GM19455 (cell line): ENCODE measurements at regions not wholly inside any gene's neighbourhood (a gene's known extent, or its start where the extent isn't known, plus 50 kb on each side); places are given as distances from the start of the nearest gene placed in this dataset.

ENCODE experiments used
- ATAC-seq: cut with Tn5 transposase; IDR thresholded peaks from one replicate; pipeline ENCODE4 v1.9.1; 2021; ENCODE audit not compliant: unreplicated experiment

DNA sequence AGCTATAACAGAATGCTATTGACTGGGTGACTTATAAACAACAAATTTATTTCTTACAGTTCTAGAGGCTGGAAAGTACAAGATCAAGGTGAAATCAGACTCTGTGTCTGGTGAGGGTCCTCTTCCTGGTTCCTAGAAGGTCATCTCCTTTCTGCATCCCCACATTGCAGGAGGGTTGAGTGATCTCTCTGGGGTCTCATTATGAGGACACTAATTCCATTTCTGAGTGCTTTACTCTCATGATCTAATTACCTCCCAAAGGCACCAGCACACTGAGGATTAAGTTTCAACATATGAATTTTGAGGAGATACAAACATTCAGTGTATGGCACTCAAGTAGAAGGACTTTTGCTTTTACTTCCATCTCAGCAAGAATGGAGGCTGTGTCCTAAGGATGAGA, 534.1 kb upstream of the KCNMB2 start:
- ATAC-seq = peak; percentile 10

DNA sequence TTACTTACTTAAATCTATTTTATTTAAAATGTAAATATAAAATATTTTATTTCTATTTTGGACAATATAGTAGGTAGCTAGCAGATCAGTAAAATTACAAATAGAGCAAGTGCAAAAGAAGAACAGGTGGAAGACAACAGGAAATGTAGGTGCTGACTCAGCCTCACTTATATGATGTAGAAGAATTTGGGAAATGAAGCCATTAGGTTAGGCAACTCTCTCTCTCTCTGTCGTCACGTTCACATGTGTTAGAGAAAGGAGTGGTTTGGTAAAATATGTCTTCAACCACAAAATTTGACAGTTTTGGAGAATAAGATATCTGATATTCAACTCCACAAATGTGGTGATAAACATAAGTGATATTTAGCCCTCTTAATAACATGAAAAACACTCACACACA, 532.5 kb upstream of the KCNMB2 start:
- ATAC-seq = no peak

DNA sequence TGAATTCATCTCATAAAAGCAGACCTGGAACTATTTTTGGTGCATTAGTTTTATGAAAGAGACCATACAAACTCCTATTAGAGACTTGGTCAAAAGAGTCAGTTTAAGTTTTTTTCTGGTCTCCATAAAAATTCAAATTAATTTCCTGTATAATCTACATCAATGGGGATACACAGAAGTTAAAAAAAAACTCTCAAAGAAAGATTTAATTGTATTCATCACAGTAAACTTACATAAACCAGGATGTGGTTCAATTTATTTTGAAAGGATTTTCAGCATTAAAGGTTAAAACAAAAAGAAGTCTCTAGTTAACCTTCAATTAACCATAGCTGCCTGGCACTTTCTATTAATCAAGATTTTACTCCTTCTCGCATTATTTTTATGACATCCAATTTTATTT, 530.3 kb upstream of the KCNMB2 start:
- ATAC-seq = no peak

DNA sequence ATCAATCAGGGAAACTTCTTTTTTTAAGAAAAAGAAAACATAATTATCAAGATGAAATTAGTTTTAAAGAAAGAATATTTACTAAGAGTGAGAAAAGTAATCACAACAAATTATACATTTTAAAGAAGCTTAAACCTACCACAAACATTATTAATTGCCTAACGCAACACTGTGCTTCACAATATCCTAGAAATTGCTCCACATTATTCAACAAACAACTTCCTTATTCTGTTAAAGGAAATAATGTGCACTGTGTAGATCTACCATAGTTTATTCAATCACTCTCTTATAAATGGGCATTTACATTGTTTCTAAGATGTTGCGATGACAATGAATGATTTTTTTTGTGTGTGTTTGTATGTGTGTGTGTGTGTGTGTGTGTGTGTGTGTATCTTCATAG, 525.9 kb upstream of the KCNMB2 start:
- ATAC-seq = no peak

DNA sequence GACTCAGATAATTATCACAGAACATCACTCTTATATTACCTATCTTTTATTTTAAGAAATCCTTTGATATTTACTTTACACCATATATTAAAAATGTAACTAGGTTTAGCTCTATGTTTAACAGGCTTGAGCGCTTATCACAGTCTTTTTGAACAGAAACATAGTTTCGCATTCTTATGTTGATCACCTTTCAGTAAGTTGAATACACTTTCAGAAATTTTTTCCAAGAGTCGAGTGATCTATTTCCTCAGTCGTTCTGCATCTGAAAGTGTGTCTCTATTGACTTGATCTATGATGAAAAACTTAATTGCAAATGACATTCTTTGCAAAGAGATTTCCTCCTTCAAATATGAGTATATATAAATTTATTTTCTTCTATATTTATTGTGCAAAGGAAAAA, 516.6 kb upstream of the KCNMB2 start:
- ATAC-seq = no peak

DNA sequence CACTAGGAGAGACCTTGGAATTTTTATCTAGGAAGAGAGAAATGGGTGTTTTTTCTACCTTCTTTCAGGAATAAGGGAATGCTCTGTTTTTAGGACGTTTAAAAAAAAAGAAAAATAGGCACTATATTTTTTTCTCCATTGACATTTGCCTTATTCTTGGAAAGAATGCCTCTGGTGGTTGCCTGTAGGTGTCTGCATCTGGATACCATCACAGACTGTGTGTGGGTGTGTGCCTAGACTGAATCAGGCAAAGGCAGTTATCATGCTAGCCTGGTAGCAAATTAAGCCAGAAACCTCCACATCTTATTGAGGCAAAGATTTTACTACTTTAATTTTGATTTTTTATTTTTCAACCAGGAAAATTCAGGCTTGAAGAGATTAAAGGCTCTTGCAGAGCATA, 513.6 kb upstream of the KCNMB2 start:
- no peak for ATAC-seq

DNA sequence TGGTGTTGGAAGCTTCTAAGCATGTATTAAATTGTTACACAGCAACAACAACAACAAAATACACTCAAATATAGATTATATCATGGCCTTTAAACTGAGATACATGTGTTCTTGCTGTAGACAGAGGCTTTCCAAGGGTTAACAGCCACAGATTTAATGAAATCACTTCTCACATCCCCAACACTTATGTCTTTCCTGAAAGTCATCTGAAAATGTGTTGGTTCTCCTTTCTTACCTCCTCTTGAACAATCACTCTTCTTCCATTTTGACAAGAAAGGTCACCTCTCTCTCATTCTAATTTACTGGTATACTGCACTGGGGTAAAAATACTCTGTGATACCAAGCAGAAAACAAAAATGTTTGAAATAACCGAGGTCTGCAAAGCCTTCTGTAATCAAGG, 507.3 kb upstream of the KCNMB2 start:
- no peak for ATAC-seq

DNA sequence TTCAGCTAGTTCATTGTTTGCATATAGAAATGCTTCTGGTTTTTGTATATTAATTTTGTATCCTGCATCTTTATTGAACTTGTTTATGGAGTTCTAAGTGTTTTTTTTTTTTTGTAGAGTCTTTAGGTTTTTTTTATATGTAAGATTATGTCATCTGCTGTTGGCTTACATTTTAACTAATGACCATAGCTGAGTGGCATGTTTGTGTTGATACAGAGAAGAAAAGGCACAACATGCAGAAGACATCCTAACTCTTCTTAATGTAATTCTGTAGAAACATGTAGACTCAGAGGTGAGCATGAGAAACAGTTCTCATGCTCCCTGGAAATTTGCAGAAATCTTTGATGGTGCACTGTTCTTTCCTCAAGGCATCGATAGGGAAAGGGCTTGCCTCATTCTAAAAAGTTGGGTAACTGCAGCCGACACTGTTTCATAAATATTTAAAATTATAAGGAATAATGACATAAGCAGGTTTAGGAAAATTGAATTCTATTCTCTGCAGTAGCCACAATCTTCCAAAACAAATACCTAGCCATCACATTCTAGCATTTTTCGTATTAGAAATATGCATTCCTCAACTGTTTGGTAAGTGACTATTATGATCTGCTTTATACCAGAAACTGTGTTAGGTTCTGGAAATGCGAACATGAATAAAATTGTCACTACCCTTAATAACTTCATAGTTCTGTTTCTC, 499.6 kb upstream of the KCNMB2 start:
- ATAC-seq = no peak

DNA sequence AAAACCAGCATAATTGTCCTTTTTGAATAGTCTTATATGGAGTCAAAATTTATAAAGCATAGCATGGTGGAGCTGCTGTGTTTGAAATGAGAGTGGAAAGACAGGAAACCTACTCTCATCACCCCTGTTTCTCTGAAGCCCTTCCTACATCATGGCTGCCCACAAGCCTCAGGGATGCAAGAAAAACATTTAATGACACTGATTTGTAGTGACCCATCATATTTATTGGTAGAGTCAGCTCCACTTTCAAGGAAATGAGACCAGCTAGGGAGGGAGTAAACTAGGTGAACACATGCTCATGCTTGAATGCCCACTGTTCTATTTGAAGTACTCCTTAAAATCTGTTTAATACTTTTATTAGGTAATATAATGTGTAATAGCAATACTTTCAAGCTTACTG, 494.3 kb upstream of the KCNMB2 start:
- no peak for ATAC-seq

DNA sequence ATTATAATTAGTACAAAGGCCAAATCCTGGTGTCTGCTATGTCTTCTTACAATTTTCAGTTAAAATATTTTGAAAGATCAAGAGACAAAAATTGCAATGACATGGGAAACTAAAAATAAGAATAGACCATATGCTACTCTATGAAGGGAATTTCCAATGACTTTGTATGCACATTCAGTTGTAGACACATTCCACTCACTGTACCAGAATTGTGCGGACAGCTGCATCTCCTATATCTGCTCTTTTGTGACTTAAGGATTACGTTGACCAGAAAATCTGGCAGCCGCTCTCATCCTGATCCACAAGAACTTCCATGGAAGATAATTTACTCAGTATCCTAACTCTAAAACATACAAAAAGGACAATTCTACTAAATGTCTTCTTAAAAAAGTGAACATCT, 493.9 kb upstream of the KCNMB2 start:
- ATAC-seq = no peak

DNA sequence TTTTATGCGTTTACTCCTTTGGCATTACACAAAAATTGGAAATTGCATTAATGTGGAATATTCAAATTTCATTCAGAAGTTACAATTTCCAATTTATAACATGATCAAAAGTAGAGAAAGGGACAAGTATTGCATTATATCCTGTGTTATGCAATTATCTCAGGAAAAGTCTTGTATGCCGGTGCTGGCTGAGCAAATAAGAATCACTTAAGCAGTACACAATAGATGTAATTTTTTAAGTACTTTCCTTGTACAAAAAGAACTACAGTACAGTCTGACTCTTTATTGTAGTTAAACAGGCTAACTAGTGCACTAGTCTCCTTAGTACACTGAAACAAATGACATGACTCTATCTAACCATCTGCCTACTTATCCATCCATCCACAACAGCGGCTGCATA, 493.2 kb upstream of the KCNMB2 start:
- no peak for ATAC-seq

DNA sequence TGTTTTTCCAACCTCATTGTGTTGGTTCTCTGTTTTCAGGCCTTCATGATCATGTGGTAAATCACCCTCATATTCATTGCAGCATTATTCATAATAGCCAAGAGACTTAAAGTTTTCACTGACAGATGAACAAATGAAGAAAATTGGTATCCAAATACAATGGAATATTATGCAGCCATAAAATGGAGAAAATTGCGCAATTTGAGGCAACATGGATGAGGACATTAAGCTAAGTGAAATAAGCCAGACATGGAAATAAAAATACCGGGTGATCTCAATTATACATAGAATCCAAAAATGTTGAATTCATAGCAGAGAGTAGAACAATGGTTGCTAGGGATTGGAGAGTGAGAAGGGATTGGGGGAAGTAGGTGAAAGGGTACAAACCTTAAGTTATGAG, 491.9 kb upstream of the KCNMB2 start:
- no peak for ATAC-seq

DNA sequence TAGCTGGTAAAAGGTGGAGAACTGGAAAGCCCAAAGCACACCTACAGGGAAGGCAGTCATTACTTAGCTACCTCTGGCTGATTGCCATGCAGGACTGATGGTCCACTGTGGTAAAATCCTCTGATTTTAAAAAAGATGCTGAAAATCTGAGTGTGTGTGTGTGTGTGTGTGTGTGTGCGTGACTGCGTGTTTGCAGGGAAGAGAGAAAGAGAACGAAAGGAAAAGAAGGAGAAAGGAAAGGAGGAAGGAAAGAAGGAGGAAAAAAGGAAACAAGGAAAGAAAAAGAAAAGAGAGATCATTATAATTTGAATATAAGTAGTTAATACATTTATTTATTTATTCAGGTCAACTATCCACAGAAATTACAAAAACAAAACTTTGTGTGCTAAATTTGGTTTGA, 488.7 kb upstream of the KCNMB2 start:
- ATAC-seq = no peak

DNA sequence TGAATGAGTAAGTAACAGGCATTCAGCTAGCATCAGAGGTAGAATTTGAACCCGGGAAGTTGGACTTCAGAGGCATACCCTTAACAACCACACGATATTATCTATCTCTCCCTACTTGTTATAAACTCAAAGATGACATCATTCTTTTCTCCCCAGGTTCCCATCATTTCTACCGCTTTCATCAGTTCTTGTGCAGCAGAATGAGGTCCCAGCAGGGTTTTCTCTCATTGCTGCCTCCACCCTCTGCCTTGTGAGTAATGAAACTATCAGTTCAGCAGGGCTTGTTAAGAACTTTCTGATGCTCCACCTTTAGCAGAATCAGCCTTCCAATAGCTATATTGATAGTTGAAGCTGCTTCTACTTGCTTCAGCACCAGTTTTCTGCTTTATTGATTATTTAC, 487.5 kb upstream of the KCNMB2 start:
- ATAC-seq = no peak

DNA sequence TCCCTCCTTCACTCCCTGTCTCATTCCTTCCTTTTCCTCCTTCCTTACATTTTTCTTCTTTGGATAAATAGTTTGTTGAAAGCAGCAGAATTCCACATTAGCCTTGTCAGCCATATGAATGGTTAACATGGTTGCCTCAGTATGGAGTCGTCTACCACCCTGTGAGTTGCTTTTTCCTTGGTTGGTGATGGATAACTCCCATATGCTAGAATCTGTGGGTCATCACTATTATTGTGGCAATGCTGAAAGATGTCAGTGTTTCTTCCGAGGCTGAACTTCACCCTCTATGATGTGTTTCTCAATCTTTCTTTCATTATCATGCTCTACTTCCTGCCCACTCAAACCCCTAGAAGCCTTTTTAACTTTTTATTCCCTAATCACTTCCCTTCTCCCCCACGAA, 481.8 kb upstream of the KCNMB2 start:
- no peak for ATAC-seq

DNA sequence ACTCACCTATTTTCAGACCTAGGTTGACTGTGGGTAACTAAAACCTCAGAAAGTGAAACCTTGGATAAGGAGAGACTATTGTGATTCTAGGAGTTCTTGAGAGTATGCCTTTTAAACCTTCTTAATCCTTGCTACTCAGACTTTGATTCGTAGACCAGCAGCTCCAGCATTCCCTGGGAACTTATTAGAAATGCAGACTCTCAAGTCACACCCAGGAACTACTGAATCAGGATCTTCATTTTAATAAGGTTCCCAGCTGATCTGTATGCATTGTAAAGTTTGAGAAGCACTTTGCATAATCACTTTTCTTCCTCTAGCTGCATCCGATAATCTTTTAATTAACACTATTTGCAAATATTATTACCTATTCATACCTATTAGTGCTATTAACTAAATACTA, 480.3 kb upstream of the KCNMB2 start:
- no peak for ATAC-seq

DNA sequence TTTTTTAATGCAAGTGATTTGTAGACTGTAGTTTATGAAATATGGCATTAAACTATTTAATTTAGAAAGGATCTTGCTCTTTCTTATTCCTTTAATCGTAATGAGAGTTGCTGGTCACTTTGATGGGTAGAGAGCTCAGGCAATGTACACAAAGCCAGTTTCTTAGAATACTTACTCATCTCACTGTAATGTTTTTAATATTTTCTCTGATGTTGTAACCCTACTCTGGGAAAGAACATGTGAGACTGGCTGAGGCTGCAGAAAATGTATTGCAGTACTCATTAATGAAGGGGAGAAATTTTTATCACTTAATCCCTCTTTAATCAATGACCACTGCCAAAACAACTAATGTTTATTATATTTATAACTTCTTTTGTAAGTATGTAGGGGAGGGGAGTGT, 479.4 kb upstream of the KCNMB2 start:
- ATAC-seq = no peak

DNA sequence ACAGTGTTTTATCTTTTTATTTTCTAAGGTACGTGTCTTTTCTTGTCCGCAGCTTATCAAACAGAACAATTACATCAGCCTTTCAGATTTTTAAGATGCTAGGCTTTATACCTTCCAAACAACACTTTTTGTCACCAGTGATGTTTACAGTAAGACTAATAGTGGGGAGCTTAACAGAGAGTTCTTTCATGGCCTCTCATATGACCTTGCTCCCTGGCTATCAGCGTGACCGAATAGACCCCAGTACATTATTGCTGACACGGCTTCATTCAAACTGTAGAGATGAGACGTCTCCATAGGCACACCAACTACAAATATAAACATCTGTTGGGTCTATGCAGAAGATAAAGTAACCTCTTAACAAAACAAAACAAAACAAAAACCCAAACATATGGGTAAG, 477.6 kb upstream of the KCNMB2 start:
- ATAC-seq = no peak

DNA sequence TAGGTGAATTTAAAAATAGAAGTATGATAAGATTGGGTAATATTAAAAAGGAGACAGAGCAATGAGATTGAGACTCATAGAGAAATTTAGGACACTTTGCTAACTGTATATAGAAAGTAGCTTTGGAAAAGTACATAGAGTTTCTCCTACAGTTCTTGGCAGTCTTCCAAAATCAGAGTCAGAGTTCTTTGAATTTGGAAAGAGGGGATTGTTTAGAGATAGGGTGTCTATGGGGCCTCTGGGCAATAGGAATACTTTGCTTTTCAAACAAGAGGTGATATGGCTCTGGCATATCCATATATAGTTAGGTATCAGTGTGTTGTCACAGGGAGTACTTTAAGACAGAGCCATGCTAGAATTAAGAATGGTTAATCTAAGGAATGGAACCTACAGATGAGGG, 477.1 kb upstream of the KCNMB2 start:
- ATAC-seq = no peak

DNA sequence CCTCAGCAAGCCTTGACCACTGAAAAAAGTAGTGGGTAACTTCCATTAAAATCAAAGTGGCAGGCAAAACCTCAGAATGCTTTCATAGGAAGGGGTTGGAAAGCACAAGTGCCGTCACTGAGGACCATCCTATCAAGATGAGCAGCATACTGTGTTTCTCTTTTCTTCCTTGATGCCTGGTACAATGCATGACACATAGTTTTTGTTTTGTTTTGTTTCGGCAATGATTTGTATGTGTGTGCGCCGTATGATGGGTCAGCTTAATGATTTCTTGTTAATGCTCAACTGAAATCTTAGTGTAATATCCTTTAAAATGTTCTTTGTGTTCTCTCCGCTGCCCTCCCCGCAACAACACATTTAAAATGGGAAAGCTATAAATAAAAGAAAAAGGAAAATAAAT, 476.4 kb upstream of the KCNMB2 start:
- ATAC-seq = no peak

DNA sequence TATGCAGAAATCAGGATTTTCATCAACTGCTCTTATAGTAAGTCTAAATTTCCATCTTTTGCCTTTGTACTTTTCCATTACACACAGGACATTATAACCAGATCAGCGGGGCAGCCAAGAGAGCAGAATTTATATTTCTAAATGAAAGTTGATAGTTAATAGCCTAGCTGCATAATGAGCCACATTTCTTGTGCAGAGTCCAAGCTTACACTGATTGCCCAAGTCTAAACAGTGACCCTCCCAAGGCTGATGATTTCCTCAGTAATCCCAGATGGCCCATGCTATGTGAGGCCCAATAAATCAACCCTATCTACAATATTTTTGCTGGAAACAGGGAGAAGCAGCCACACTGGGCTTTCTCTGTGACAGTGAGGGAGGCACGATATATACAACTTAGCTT, 475.8 kb upstream of the KCNMB2 start:
- ATAC-seq = no peak

DNA sequence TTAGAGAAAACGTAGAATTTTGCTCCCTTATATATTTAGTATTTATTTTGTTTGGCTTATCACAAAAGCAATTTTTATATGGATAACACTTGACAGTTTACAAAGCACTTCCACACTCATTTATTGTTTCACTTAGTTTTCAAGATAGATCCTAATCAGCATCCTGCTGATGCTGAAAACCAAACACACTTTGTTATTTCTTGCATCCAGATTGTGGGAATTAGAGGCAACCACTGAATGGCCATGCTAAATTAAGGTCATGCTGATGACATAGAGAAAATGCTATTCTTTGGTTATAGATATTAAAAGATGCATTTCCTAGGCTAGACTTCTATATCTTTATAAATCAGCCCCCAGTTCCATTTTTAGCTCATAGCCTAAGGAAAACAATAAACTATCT, 474.1 kb upstream of the KCNMB2 start:
- no peak for ATAC-seq

DNA sequence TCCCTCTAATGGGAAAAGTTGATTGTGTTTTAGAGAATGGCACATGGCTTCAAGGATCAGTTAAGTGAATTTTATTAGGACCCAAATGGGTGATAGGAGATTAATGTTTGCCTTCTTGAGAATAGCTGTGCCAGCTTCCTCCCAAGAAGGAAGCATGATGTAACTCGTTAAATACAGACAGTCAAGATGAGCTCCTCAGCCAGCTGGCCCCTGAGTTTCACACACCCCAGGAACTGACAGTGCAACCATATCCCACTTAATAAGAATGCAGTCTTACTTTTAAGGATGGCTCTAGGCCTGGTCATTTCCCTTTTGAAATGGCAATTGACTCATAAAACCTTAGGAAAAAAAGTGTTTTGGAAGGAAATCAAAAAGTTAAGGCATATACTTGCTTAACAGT, 472.8 kb upstream of the KCNMB2 start:
- no peak for ATAC-seq

DNA sequence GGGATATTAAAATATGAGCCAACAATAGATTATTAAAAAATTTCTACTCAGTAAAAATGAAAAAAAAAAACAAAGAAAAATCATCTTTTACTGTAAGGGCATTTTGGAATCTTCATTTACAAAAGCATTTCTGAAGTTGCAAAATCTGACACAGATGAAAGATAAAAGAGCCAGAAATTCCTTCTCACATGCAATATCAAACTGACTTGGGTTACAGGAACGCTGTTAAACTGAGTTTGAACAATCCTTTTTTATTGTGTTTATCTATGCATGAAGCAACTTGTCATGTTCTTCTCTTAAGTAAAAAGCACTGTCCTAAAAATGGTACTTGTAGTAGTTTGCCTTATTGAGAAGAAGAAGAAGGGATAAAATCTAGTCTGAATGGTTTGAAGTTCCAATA, 468.5 kb upstream of the KCNMB2 start:
- ATAC-seq = no peak
